ENCODE measurements at regions not wholly inside any gene's neighbourhood (a gene's known extent, or its start where the extent isn't known, plus 50 kb on each side); places are given as distances from the start of the nearest gene placed in this dataset.
"Not testable (repeated sequence)": the region's sequence is repeated elsewhere in the genome, so short reads cannot be mapped to it uniquely, and the experiment has no call there.

GRCh38 chrX:37519261-37519660 lies 52.2 kb upstream of the LANCL3 start:
- H3K36me3 ChIP-seq (ENCODE audit: control insufficient read depth, insufficient read depth, low read length); H3K9me3 ChIP-seq (ENCODE audit: control insufficient read depth, insufficient read depth, low read length); H3K4me2 ChIP-seq (ENCODE audit: low read depth, low read length); intact Hi-C loops (cut with micrococcal nuclease); H3K14ac ChIP-seq (replicated peaks; ENCODE audit: low read depth, low read length); H3K4me3 ChIP-seq (ENCODE audit: insufficient read depth, low read depth, low read length); H2AK5ac ChIP-seq (ENCODE audit: low read depth, low read length); H3K27me3 ChIP-seq (ENCODE audit: control insufficient read depth, insufficient read depth, low read length); H2BK20ac ChIP-seq (ENCODE audit: low read depth, low read length); H2BK15ac ChIP-seq (ENCODE audit: low read depth, low read length); H3K27ac ChIP-seq (ENCODE audit: insufficient read depth, low read length); H3K9me1 ChIP-seq (ENCODE audit: insufficient read depth, low read length); H2AFZ ChIP-seq (replicated peaks; ENCODE audit: low read length, poor library complexity); H3K23ac ChIP-seq (ENCODE audit: low read depth, low read length); H3K79me1 ChIP-seq (ENCODE audit: low read depth in 1 of 2, low read length in 2 of 2); H4K20me1 ChIP-seq (ENCODE audit: insufficient read depth, low read length); H4K91ac ChIP-seq (ENCODE audit: insufficient read depth, low read depth, low read length); POLR2A ChIA-PET (ENCODE audit: unreplicated experiment); in situ Hi-C loops (cut with MboI; ENCODE audit: low sequenced_read_pairs); H2AK9ac ChIP-seq (replicated peaks; ENCODE audit: low read depth, low read length, poor library complexity); H4K8ac ChIP-seq (ENCODE audit: low read depth in 2 of 2, low read length in 2 of 2); DNase-seq; H3K4me1 ChIP-seq (ENCODE audit: control insufficient read depth, insufficient read depth, low read length); H3K56ac ChIP-seq (ENCODE audit: extremely low read depth, insufficient read depth, low read length); ATAC-seq (ENCODE audit: low read depth); CTCF ChIA-PET; H2BK120ac ChIP-seq (ENCODE audit: low read depth, low read length); H2BK5ac ChIP-seq (ENCODE audit: low read depth, low read length, poor library complexity, severe bottlenecking); H4K5ac ChIP-seq (ENCODE audit: low read depth, low read length); H3K4ac ChIP-seq (ENCODE audit: low read depth, low read length); dilution Hi-C loops (cut with HindIII; ENCODE audit: low sequenced_read_pairs, unreplicated experiment); H3K9ac ChIP-seq (ENCODE audit: low read depth, low read length); BruUV-seq (replicated peaks); H3K18ac ChIP-seq (ENCODE audit: low read depth, low read length): not testable (repeated sequence)
- WGBS, 2 experiments (ENCODE audit: extremely low coverage in 2 of 2, insufficient read length in 1 of 2) = no CpG with 5 or more reads among the region's 4 CpGs

- H3K9me1 ChIP-seq (ENCODE audit: insufficient read depth, low read length); H4K8ac ChIP-seq (ENCODE audit: low read depth in 2 of 2, low read length in 2 of 2); H3K18ac ChIP-seq (ENCODE audit: low read depth, low read length); ATAC-seq (ENCODE audit: low read depth); H3K36me3 ChIP-seq (ENCODE audit: control insufficient read depth, insufficient read depth, low read length); H3K14ac ChIP-seq (replicated peaks; ENCODE audit: low read depth, low read length); H3K9me3 ChIP-seq (ENCODE audit: control insufficient read depth, insufficient read depth, low read length); H2AK5ac ChIP-seq (ENCODE audit: low read depth, low read length); H2BK15ac ChIP-seq (ENCODE audit: low read depth, low read length); H2AK9ac ChIP-seq (replicated peaks; ENCODE audit: low read depth, low read length, poor library complexity); H2BK120ac ChIP-seq (ENCODE audit: low read depth, low read length); intact Hi-C loops (cut with micrococcal nuclease); H3K56ac ChIP-seq (ENCODE audit: extremely low read depth, insufficient read depth, low read length); H2BK5ac ChIP-seq (ENCODE audit: low read depth, low read length, poor library complexity, severe bottlenecking); DNase-seq; H2AFZ ChIP-seq (replicated peaks; ENCODE audit: low read length, poor library complexity); H3K4me2 ChIP-seq (ENCODE audit: low read depth, low read length); H3K27ac ChIP-seq (ENCODE audit: insufficient read depth, low read length); H4K5ac ChIP-seq (ENCODE audit: low read depth, low read length); BruUV-seq (replicated peaks); dilution Hi-C loops (cut with HindIII; ENCODE audit: low sequenced_read_pairs, unreplicated experiment); H2BK20ac ChIP-seq (ENCODE audit: low read depth, low read length); H3K4me1 ChIP-seq (ENCODE audit: control insufficient read depth, insufficient read depth, low read length); in situ Hi-C loops (cut with MboI; ENCODE audit: low sequenced_read_pairs); H3K23ac ChIP-seq (ENCODE audit: low read depth, low read length); CTCF ChIA-PET; H3K4ac ChIP-seq (ENCODE audit: low read depth, low read length); H4K91ac ChIP-seq (ENCODE audit: insufficient read depth, low read depth, low read length); H4K20me1 ChIP-seq (ENCODE audit: insufficient read depth, low read length); H3K27me3 ChIP-seq (ENCODE audit: control insufficient read depth, insufficient read depth, low read length); H3K79me1 ChIP-seq (ENCODE audit: low read depth in 1 of 2, low read length in 2 of 2); H3K4me3 ChIP-seq (ENCODE audit: insufficient read depth, low read depth, low read length); H3K9ac ChIP-seq (ENCODE audit: low read depth, low read length); POLR2A ChIA-PET (ENCODE audit: unreplicated experiment): not testable (repeated sequence)
- WGBS, 2 experiments (ENCODE audit: extremely low coverage in 2 of 2, insufficient read length in 1 of 2) = no CpG with 5 or more reads among the region's 4 CpGs
Observed at GRCh38 chrX:37520860-37521450, 50.5 kb upstream of the LANCL3 start.
